ENCODE measurements at regions not wholly inside any gene's neighbourhood (a gene's known extent, or its start where the extent isn't known, plus 50 kb on each side); places are given as distances from the start of the nearest gene placed in this dataset.
"Not testable (repeated sequence)": the region's sequence is repeated elsewhere in the genome, so short reads cannot be mapped to it uniquely, and the experiment has no call there.

DNA sequence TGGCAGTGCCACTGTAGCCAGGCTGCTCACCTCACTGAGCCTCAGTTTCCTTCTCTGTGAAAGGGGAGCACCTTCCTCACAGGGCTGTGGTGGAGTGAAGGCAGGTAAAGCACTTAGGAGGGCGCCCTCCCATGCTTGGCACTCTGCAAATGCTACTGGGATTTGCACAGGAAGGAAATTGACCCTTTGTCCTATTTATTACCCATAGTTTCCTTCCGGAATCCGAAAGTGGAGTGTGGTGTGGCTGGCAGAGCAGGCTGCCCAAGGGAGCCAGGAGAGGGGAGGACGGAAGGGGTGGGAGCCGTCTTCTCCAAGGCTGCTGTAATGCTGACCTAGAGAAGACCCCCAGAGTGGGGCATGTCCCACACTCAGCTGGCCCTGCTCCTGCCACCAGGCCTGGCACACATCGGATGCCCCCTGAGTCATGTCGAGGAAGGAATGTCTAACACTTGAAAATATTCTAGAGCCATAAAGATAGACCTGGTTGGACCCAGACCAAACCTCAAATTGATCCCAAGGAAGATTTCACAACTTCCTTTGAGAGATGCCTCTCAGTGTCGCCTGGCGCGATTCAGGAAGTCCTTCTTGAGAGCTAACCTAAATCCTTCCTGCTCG lies 107.3 kb downstream of the TNFRSF13B start:
- not testable (repeated sequence) for TF ChIP-seq CTCF, EZH2 (IDR thresholded peaks at IDR 0.05)

All from neural progenitor cell (in vitro differentiated cells).